AG09319 (cell line): ENCODE measurements at regions not wholly inside any gene's neighbourhood (a gene's known extent, or its start where the extent isn't known, plus 50 kb on each side); places are given as distances from the start of the nearest gene placed in this dataset.

Source experiments
- DNase-seq: peaks from one replicate; pipeline ENCODE4 v3.0.0-alpha.2; 2010; ENCODE audit warnings: low read depth; ENCODE audit errors: extremely low read depth
- TF ChIP-seq, protein P1 (sequence below): IDR thresholded peaks from 2 replicates; pipeline ENCODE4 v1.5.1; 2011; ENCODE audit warnings: low read depth, mild to moderate bottlenecking, inconsistent platforms, low read length, moderate library complexity

DNA sequence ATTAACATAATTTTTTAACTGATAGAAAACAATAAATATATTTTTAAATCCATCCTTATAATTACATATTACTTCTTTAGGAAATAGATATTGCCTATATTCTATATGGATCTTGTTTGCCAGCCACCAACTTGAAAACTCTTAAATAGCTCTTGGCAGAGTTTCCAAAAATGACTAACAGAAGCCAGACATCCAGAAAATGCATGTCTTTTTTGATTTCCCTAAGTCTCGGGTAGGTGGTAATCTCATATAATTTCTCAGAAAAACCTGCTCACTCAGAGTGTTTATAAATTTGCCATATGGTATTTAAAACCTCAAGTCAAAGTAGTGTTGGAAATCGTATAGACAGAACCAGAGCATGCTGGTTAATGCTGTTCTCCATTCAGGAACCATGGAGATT lies 360.4 kb upstream of the FOXG1 start:
- DNase-seq = no peak
- TF ChIP-seq, protein P1, sequence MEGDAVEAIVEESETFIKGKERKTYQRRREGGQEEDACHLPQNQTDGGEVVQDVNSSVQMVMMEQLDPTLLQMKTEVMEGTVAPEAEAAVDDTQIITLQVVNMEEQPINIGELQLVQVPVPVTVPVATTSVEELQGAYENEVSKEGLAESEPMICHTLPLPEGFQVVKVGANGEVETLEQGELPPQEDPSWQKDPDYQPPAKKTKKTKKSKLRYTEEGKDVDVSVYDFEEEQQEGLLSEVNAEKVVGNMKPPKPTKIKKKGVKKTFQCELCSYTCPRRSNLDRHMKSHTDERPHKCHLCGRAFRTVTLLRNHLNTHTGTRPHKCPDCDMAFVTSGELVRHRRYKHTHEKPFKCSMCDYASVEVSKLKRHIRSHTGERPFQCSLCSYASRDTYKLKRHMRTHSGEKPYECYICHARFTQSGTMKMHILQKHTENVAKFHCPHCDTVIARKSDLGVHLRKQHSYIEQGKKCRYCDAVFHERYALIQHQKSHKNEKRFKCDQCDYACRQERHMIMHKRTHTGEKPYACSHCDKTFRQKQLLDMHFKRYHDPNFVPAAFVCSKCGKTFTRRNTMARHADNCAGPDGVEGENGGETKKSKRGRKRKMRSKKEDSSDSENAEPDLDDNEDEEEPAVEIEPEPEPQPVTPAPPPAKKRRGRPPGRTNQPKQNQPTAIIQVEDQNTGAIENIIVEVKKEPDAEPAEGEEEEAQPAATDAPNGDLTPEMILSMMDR = no peak

DNA sequence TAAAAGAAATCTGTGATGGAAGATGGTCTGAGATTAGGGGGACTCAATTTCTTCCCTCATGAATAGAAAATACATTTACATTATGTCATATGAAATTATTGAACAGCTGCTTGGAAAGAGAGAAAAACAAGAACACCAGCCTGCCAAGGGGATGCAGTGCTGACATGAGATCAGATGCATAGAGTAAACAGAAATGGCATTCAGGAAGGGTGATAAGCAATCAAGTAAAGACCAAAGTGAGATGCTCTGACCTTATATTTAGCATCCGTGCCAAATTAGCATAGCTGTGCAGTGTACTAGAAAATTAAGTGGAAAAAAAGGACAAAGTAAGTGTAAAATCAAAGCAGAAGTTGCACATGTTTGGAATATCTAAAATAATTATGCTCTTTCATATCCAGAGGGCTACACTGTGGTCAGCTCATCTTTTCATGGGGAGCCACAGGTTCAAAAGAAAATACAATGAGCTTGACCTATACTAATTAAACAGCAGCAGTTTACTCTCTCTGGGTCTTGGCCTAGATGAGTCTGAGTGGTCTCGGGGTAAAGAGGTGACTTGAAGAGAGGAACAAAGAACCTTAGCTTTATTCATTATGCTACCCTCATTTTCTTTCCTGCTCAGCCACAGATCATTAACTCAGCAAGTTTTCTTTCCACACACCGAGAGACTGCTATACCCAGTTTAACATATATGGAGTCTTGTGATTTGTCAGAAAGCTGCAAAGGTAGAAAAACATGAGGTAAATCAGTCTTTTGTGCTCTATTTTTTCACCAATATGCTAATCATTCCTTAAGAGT lies 359.4 kb upstream of the FOXG1 start:
- TF ChIP-seq, protein P1 = no peak
- DNase-seq = no peak

DNA sequence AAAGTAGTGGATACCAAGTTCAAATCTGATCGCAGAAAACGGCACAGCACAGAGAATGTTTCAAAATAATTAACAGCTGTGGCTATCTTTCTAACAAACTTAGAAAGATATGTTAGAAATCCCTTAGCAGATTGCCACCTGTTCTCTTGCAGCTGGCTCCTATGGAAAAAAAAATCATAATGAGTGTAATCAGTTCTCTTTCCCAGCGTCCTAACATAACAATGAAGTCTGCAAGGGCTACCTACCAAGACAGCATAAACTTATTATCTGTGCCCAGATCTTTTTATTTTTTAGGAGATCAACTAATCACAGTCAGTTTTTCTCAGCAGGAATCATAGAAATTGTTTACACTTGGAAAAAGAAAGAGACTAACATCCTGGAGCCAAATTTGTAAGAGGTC lies 358.6 kb upstream of the FOXG1 start:
- no peak for DNase-seq
- TF ChIP-seq, protein P1 = no peak

DNA sequence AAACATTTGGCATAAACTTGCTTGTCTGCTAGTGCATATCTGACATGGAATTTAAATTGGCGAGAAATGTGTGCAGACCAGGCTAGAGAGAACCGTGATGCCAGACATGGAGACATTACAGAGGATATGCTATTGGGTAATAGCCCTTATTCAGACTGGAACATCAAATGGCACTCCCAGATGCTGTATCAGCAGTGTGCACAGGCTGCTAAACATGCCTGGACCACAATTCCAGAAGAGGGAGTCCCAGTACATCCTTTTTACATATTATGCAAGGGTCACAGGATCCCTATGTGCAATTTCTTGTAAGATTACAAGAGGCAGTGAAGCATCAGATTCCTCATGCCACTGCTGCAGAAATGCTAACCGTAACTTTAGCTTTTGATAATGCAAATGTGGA lies 354.5 kb upstream of the FOXG1 start:
- DNase-seq = no peak
- TF ChIP-seq, protein P1 = no peak

DNA sequence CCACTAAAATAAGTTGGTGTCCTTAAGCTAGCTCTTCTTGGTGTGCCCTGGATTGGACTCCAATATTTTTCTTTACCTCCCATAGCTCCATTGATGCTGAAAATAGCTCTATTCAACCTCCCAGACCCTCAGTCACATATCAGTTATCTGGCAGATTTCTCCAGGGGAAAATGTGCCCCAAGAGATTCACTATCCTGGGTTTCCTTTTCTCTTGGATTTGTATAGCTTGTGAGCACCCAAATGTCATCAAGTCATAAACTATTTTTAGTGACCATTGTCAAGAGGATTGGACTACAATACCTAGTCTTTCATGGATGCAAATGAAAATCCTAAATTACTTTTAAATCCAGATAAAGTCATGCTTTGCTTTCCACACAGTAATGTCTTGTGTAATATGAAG lies 339.6 kb upstream of the FOXG1 start:
- DNase-seq = no peak
- TF ChIP-seq, protein P1 = no peak

DNA sequence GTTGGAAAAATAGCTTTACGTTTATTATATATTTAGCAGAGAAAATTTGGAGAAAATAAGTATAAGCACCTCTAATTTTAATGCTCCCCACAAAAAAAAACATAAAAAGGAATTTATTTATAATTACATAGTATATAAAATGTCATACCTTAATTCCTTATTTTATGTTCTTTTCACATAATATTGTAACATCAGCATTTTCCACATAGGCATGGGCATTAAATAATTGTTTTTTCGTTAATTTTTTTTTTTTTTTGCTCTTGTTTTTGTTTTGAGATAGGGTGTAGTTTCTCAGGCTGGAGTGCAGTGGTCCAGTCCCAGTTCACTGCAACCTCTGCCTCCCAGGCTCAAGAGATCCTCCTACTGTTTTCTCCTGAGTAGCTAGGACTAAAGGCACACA lies 329.8 kb upstream of the FOXG1 start:
- TF ChIP-seq, protein P1 = no peak
- DNase-seq = no peak

DNA sequence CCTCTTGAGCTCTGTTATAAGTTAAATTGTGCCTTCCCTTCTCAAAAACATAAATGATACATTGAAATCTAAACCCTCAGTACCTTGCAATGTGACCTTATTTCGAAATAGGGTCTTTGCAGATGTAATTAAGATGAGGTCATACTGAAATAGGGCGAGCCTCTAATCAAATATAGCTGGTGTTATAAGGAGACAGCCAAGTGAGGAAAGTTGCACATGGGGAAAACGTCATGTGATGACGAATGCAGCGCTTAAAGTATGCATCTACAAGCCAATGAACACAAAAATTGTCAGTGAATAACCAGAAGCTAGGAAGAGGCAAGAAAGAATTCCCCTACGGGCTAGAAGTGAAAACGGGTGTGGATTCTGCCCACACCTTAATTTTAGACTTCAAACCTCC lies 305.2 kb upstream of the FOXG1 start:
- TF ChIP-seq, protein P1 = no peak
- DNase-seq = no peak
